A549 (cell line): ENCODE measurements at regions not wholly inside any gene's neighbourhood (a gene's known extent, or its start where the extent isn't known, plus 50 kb on each side); places are given as distances from the start of the nearest gene placed in this dataset.

ENCODE experiments used
- ATAC-seq, 2 experiments: fragments of 200-7000 bp in 1 of 2; fragments of >200 bp in 1 of 2; cut with Nextera tagmentation in 1 of 2; cut with Tn5 transposase in 1 of 2; 3 replicates each; pipeline versions ENCODE4 v1.8.0 to v1.9.1; 2018 to 2020; ENCODE audit warnings: mild to moderate bottlenecking in 1 of 2, moderate library complexity in 1 of 2
- CTCF ChIA-PET: fragments of 300-600 bp; sonication (Branson Sonifier 250); formaldehyde crosslinking; extraction: SDS; loops from one replicate; lab custom pipeline; 2021; ENCODE audit warnings: antibody characterized with exemption, inconsistent platforms; lab: Yijun Ruan, JAX
- POLR2A ChIA-PET: fragments of 350-600 bp; formaldehyde crosslinking; extraction: SDS; loops from one replicate; lab custom pipeline; 2021; ENCODE audit warnings: antibody characterized with exemption, inconsistent platforms; lab: Yijun Ruan, JAX
- DNase-seq, 2 experiments: peaks; one replicate each; pipeline versions ENCODE4 v3.0.0 to v3.0.0-alpha.2; 2011 to 2016; ENCODE audit warnings: low read depth in 1 of 2, low spot score in 1 of 2
- FAIRE-seq: peaks from 2 replicates; lab custom pipeline; 2011; peaks lifted over from hg19 to GRCh38; lab: Jason Lieb, UNC
- H3K27ac ChIP-seq, 2 experiments: fragments of >200 bp; sonication (Bioruptor Twin); formaldehyde crosslinking; 3 replicates each; pipeline ENCODE4 v1.5.1; 2016 to 2017
- H3K4me1 ChIP-seq: fragments of >200 bp; sonication (Bioruptor Twin); formaldehyde crosslinking; 3 replicates; pipeline ENCODE4 v1.6.1; 2016
- H3K4me2 ChIP-seq: fragments of >200 bp; sonication (Bioruptor Twin); formaldehyde crosslinking; 3 replicates; pipeline ENCODE4 v1.6.1; 2016
- H3K4me3 ChIP-seq: fragments of >200 bp; sonication (Bioruptor Twin); formaldehyde crosslinking; 3 replicates; pipeline ENCODE4 v1.5.1; 2016
- H3K9me3 ChIP-seq: fragments of >200 bp; sonication (Bioruptor Twin); formaldehyde crosslinking; 3 replicates; pipeline ENCODE4 v1.6.1; 2016
- ATOH8 ChIP-seq: fragments of 250-450 bp; sonication (Bioruptor Pico); IDR thresholded peaks from 2 replicates; pipeline ENCODE4 v1.5.0; 2020; ENCODE audit warnings: low read depth, mild to moderate bottlenecking, moderate library complexity
- BCL3 ChIP-seq: fragments of >200 bp; sonication (Bioruptor Twin); formaldehyde crosslinking; IDR thresholded peaks from 3 replicates; pipeline ENCODE4 v1.6.1; 2016
- CHD2 ChIP-seq: fragments of 150-350 bp; IDR thresholded peaks from 2 replicates; pipeline ENCODE4 v1.6.1; 2014; ENCODE audit warnings: low read length; ENCODE audit not compliant: partially characterized antibody
- CTCF ChIP-seq: fragments of >200 bp; sonication (Bioruptor Twin); formaldehyde crosslinking; IDR thresholded peaks from 3 replicates; pipeline ENCODE4 v1.5.1; 2016
- EHF ChIP-seq: fragments of 250-450 bp; sonication (Bioruptor Pico); IDR thresholded peaks from 2 replicates; pipeline ENCODE4 v1.5.0; 2020; ENCODE audit warnings: mild to moderate bottlenecking
- EHMT2 ChIP-seq: fragments of 200-600 bp; sonication (generic); IDR thresholded peaks from 2 replicates; pipeline ENCODE4 v1.6.1; 2016; ENCODE audit warnings: antibody characterized with exemption, low read depth, mild to moderate bottlenecking, moderate library complexity
- ESRRA ChIP-seq: fragments of 150-350 bp; IDR thresholded peaks from 2 replicates; pipeline ENCODE4 v1.6.1; 2014; ENCODE audit warnings: mild to moderate bottlenecking, low read length, borderline replicate concordance
- FOSL2 ChIP-seq, 2 experiments: fragments of 450-650 bp in 1 of 2; fragments of >200 bp in 1 of 2; sonication (Bioruptor Twin) in 1 of 2; formaldehyde crosslinking; IDR thresholded peaks; 2 replicates each; pipeline versions ENCODE4 v1.5.0 to v1.6.1; 2016 to 2020; ENCODE audit warnings: mild to moderate bottlenecking in 1 of 2, moderate library complexity in 1 of 2
- HES2 ChIP-seq: fragments of >200 bp; sonication (Bioruptor Twin); formaldehyde crosslinking; IDR thresholded peaks from 2 replicates; pipeline ENCODE4 v1.6.1; 2016
- JUNB ChIP-seq: fragments of >200 bp; sonication (Bioruptor Twin); formaldehyde crosslinking; IDR thresholded peaks from 2 replicates; pipeline ENCODE4 v1.6.1; 2016
- KDM1A ChIP-seq: fragments of 200-600 bp; sonication (generic); IDR thresholded peaks from 2 replicates; pipeline ENCODE4 v1.6.1; 2016; ENCODE audit warnings: low read depth, mild to moderate bottlenecking
- MYC ChIP-seq: IDR thresholded peaks from 2 replicates; pipeline ENCODE4 v1.6.1; 2012; ENCODE audit warnings: mild to moderate bottlenecking, inconsistent platforms, low read length, improper control_type of control experiment, borderline replicate concordance
- NPAS2 ChIP-seq: fragments of 250-450 bp; sonication (Bioruptor Pico); IDR thresholded peaks from 2 replicates; pipeline ENCODE4 v1.8.0; 2022; ENCODE audit warnings: mild to moderate bottlenecking, moderate library complexity, borderline replicate concordance
- PBX3 ChIP-seq: IDR thresholded peaks from 2 replicates; pipeline ENCODE4 v1.6.1; 2012
- POLR2A ChIP-seq: IDR thresholded peaks from 2 replicates; pipeline ENCODE4 v1.6.1; 2012; ENCODE audit warnings: mild to moderate bottlenecking, low read length
- RARB ChIP-seq: fragments of 250-450 bp; sonication (Bioruptor Pico); IDR thresholded peaks from 2 replicates; pipeline ENCODE4 v1.8.0; 2021; ENCODE audit warnings: mild to moderate bottlenecking, moderate library complexity
- REST ChIP-seq: fragments of 200-600 bp; sonication (generic); IDR thresholded peaks from 2 replicates; pipeline ENCODE4 v1.6.1; 2016; ENCODE audit warnings: antibody characterized with exemption, mild to moderate bottlenecking, moderate library complexity
- TFCP2L1 ChIP-seq: fragments of 250-450 bp; sonication (Bioruptor Pico); IDR thresholded peaks from 2 replicates; pipeline ENCODE4 v1.5.0; 2021; ENCODE audit warnings: mild to moderate bottlenecking
- ZNF302 ChIP-seq: fragments of 250-450 bp; sonication (Bioruptor Pico); IDR thresholded peaks from 2 replicates; pipeline ENCODE4 v1.9.0; 2021; ENCODE audit warnings: inconsistent platforms, mild to moderate bottlenecking, moderate library complexity
- WGBS: methylation state at CpG from one replicate; pipeline ENCODE4 v1.1.6; 2017; ENCODE audit errors: missing lambda C conversion rate; 5-methylcytosine and 5-hydroxymethylcytosine counted together

- 25% methylated on average over 8 of the region's 8 CpGs for WGBS
- CTCF ChIA-PET, result interaction anchor here (1.6 kb wide), 1 partner anchor 14 kb away, joined by 3 read pairs; no protein-coding TSS in a partner anchor
- ATAC-seq, result no peak
- DNase-seq, result no peak
- POLR2A ChIA-PET, result no interaction called here
- Histone ChIP-seq H3K27ac (no peak overlapping the region), H3K4me1 (no peaks in the 10 kb centered on the region)
- no peak for TF ChIP-seq BCL3
- no peak for TF ChIP-seq EHMT2
- TF ChIP-seq RARB (CRISPR knock-in tag), result no peak
- TF ChIP-seq ESRRA, result no peak
- TF ChIP-seq HES2, result no peak
- TF ChIP-seq JUNB, result no peak
- no peak for TF ChIP-seq CHD2
- no peak for TF ChIP-seq POLR2A
- no peak for TF ChIP-seq REST
- TF ChIP-seq KDM1A, result no peak
- TF ChIP-seq MYC, result no peak
- no peak for TF ChIP-seq ZNF302 (CRISPR knock-in tag)
- TF ChIP-seq PBX3, result no peak
- no peak for TF ChIP-seq TFCP2L1
- TF ChIP-seq EHF, result no peak
- no peak for TF ChIP-seq NPAS2 (CRISPR knock-in tag)
- no peak for TF ChIP-seq FOSL2 (IDR thresholded peaks at IDR 0.05)
- TF ChIP-seq FOSL2 (CRISPR knock-in tag; IDR thresholded peaks at IDR 0.05), result no peak
- TF ChIP-seq, all 56 proteins: peak for 0
- H3K4me2 ChIP-seq, result no peak overlapping the region
- no peak for FAIRE-seq
- no peak overlapping the region for H3K4me3 ChIP-seq
- no peaks in the 10 kb centered on the region for H3K9me3 ChIP-seq
These were observed 100.2 kb downstream of the CYRIA start for GRCh38 chr2:16565481-16565880.

GRCh38 chr2:16561676-16562075, 104.0 kb downstream of the CYRIA start:
- DNase-seq, result no peak
- no peak for FAIRE-seq
- H3K27ac ChIP-seq, result no peak overlapping the region
- TF ChIP-seq KDM1A (no peak), BCL3 (no peak), CTCF (no peak), EHMT2 (no peak), ATOH8 (CRISPR knock-in tag) (no peak), EHF (no peak)
- TF ChIP-seq, all 56 proteins: peak for 0
- no peak overlapping the region for H3K4me2 ChIP-seq
- WGBS, result 6% methylated on average over 3 of the region's 3 CpGs
- H3K9me3 ChIP-seq, result no peaks in the 10 kb centered on the region; the same call in 2 of the 3 replicates
- ChIA-PET CTCF (no interaction called here), POLR2A (no interaction called here)
- no peaks in the 10 kb centered on the region for H3K4me1 ChIP-seq
- H3K4me3 ChIP-seq, result no peak overlapping the region
- no peak for ATAC-seq
